ENCODE measurements at regions not wholly inside any gene's neighbourhood (a gene's known extent, or its start where the extent isn't known, plus 50 kb on each side); places are given as distances from the start of the nearest gene placed in this dataset.
A peak's percentile ranks its signal among the peaks of the same experiment; 100 is the strongest.

GRCh38 chr4:11529625-11530201, 101.0 kb upstream of the HS3ST1 start:
- Histone ChIP-seq H3K27ac (peak overlapping the region; percentile 23), H3K9ac (ENCODE audit: low read depth in 2 of 2, low read length in 2 of 2) (no peak overlapping the region), H3K27me3 (no peaks in the 10 kb centered on the region), H3K36me3 (no peaks in the 10 kb centered on the region), H3K9me3 (no peaks in the 10 kb centered on the region), H3K4me1 (no peaks in the 10 kb centered on the region), H3K4me3 (no peak overlapping the region)
- no peak for TF ChIP-seq CTCF (IDR thresholded peaks at IDR 0.05)
- intact Hi-C loops (cut with DNase I) = no loop called here
- DNase-seq = no peak

GRCh38 chr4:11525085-11525484, 96.4 kb upstream of the HS3ST1 start:
- intact Hi-C loops (cut with DNase I) = no loop called here
- Histone ChIP-seq H3K27ac (no peak overlapping the region), H3K9ac (ENCODE audit: low read depth in 2 of 2, low read length in 2 of 2) (no peak overlapping the region), H3K9me3 (no peaks in the 10 kb centered on the region), H3K4me3 (no peak overlapping the region), H3K36me3 (no peaks in the 10 kb centered on the region), H3K4me1 (no peaks in the 10 kb centered on the region), H3K27me3 (no peaks in the 10 kb centered on the region)
- TF ChIP-seq CTCF (IDR thresholded peaks at IDR 0.05) = no peak
- no peak for DNase-seq

- intact Hi-C loops (cut with DNase I) = no loop called here
These were observed 90.1 kb upstream of the HS3ST1 start for GRCh38 chr4:11518754-11519153.

GRCh38 chr4:11514779-11515419, 86.2 kb upstream of the HS3ST1 start:
- Histone ChIP-seq H3K4me3 (no peak overlapping the region), H3K9ac (ENCODE audit: low read depth in 2 of 2, low read length in 2 of 2) (no peak overlapping the region), H3K27me3 (no peaks in the 10 kb centered on the region), H3K27ac (no peak overlapping the region), H3K4me1 (no peaks in the 10 kb centered on the region), H3K9me3 (no peaks in the 10 kb centered on the region), H3K36me3 (no peaks in the 10 kb centered on the region)
- no peak for DNase-seq
- TF ChIP-seq CTCF (IDR thresholded peaks at IDR 0.05) = no peak
- intact Hi-C loops (cut with DNase I) = no loop called here

More at GRCh38 chr4:11518754-11519153, 90.1 kb upstream of the HS3ST1 start:
- Histone ChIP-seq H3K9me3 (no peaks in the 10 kb centered on the region), H3K4me3 (no peak overlapping the region), H3K36me3 (no peaks in the 10 kb centered on the region), H3K27ac (no peak overlapping the region), H3K27me3 (no peaks in the 10 kb centered on the region), H3K9ac (ENCODE audit: low read depth in 2 of 2, low read length in 2 of 2) (no peak overlapping the region), H3K4me1 (no peaks in the 10 kb centered on the region)
- DNase-seq = no peak
- TF ChIP-seq CTCF (IDR thresholded peaks at IDR 0.05) = no peak

- H3K27me3 ChIP-seq = no peaks in the 10 kb centered on the region
- DNase-seq = no peak
- no peak overlapping the region for H3K9ac ChIP-seq (ENCODE audit: low read depth in 2 of 2, low read length in 2 of 2)
- H3K9me3 ChIP-seq = no peaks in the 10 kb centered on the region
- H3K4me3 ChIP-seq = no peak overlapping the region
- TF ChIP-seq CTCF (IDR thresholded peaks at IDR 0.05) = no peak
- H3K4me1 ChIP-seq = no peaks in the 10 kb centered on the region
- no peaks in the 10 kb centered on the region for H3K36me3 ChIP-seq
- intact Hi-C loops (cut with DNase I) = no loop called here
- no peak overlapping the region for H3K27ac ChIP-seq
These were observed 85.3 kb upstream of the HS3ST1 start for GRCh38 chr4:11514003-11514402.

Data from colonic mucosa (tissue), 4 donors.